ENCODE measurements at regions not wholly inside any gene's neighbourhood (a gene's known extent, or its start where the extent isn't known, plus 50 kb on each side); places are given as distances from the start of the nearest gene placed in this dataset.

- no peak for DNase-seq
Measured at GRCh38 chr2:204110338-204110741, 173.8 kb downstream of the ICOS start.

GRCh38 chr2:204110751-204111516 lies 174.4 kb downstream of the ICOS start:
- no peak for DNase-seq

- DNase-seq, result no peak
Measured at GRCh38 chr2:204112084-204112770, 175.7 kb downstream of the ICOS start.

GRCh38 chr2:204114295-204115136 lies 178.0 kb downstream of the ICOS start:
- no peak for DNase-seq

- DNase-seq, result no peak
Measured at GRCh38 chr2:204115137-204116056, 178.8 kb downstream of the ICOS start.

GRCh38 chr2:204116159-204116792 lies 179.7 kb downstream of the ICOS start:
- no peak for DNase-seq

- no peak for DNase-seq
Measured at GRCh38 chr2:204122425-204122824, 185.9 kb downstream of the ICOS start.

GRCh38 chr2:204124140-204124750 lies 187.7 kb downstream of the ICOS start:
- no peak for DNase-seq

- DNase-seq, result no peak
Measured at GRCh38 chr2:204126705-204127104, 190.1 kb downstream of the ICOS start.

GRCh38 chr2:204127238-204127637 lies 190.7 kb downstream of the ICOS start:
- DNase-seq, result no peak

- DNase-seq, result no peak
Measured at GRCh38 chr2:204129591-204130294, 193.2 kb downstream of the ICOS start.

GRCh38 chr2:204131621-204132020 lies 195.1 kb downstream of the ICOS start:
- no peak for DNase-seq

GRCh38 chr2:204133476-204133875 lies 196.9 kb downstream of the ICOS start:
- peak; percentile 87 for DNase-seq

- DNase-seq, result no peak
Measured at GRCh38 chr2:204134421-204134820, 197.9 kb downstream of the ICOS start.

GRCh38 chr2:204135752-204136151 lies 199.2 kb downstream of the ICOS start:
- no peak for DNase-seq

- DNase-seq, result no peak
Measured at GRCh38 chr2:204138206-204138605, 201.6 kb downstream of the ICOS start.

- no peak for DNase-seq
Measured at GRCh38 chr2:204140246-204140645, 203.7 kb downstream of the ICOS start.

- DNase-seq, result no peak
Measured at GRCh38 chr2:204143216-204144014, 206.9 kb downstream of the ICOS start.

- DNase-seq, result no peak
Measured at GRCh38 chr2:204144492-204144891, 207.9 kb downstream of the ICOS start.

GRCh38 chr2:204145263-204145751 lies 208.7 kb downstream of the ICOS start:
- DNase-seq, result peak; percentile 80

Measured in DMS79 treated with DMSO at 0.1 percent for 48 hours (cell line).